Spinal cord (tissue), 9 donors: ENCODE measurements at regions not wholly inside any gene's neighbourhood (a gene's known extent, or its start where the extent isn't known, plus 50 kb on each side); places are given as distances from the start of the nearest gene placed in this dataset.

Source experiments
- DNase-seq, 6 donors: peaks; one replicate each; pipeline versions ENCODE4 v3.0.0 to v3.0.0-alpha.2; 2013 to 2015; ENCODE audit warnings: low spot score in 6 of 6, low read depth in 4 of 6
- H3K27ac ChIP-seq: one replicate; pipeline ENCODE4 v1.5.1; 2013; ENCODE audit warnings: low read depth, low read length, control low read depth
- H3K27me3 ChIP-seq: one replicate; pipeline ENCODE4 v1.6.1; 2013; ENCODE audit warnings: low read length; ENCODE audit not compliant: control insufficient read depth, insufficient read depth
- H3K36me3 ChIP-seq: one replicate; pipeline ENCODE4 v1.6.1; 2013; ENCODE audit warnings: low read length; ENCODE audit not compliant: control insufficient read depth, insufficient read depth
- H3K4me1 ChIP-seq: one replicate; pipeline ENCODE4 v1.6.1; 2013; ENCODE audit warnings: low read length; ENCODE audit not compliant: control insufficient read depth, insufficient read depth
- H3K4me3 ChIP-seq: one replicate; pipeline ENCODE4 v1.5.1; 2013; ENCODE audit warnings: low read depth, low read length, control low read depth
- H3K9me3 ChIP-seq: one replicate; pipeline ENCODE4 v1.6.1; 2013; ENCODE audit warnings: low read length; ENCODE audit not compliant: control insufficient read depth, insufficient read depth
- WGBS: methylation state at CpG from one replicate; pipeline ENCODE4 v1.1.5; 2013; ENCODE audit warnings: missing lambda C conversion rate; ENCODE audit not compliant: insufficient coverage; 5-methylcytosine and 5-hydroxymethylcytosine counted together
- donor health status: healthy.

- Histone ChIP-seq H3K27me3 (no peaks in the 10 kb centered on the region), H3K27ac (no peak overlapping the region), H3K9me3 (no peaks in the 10 kb centered on the region), H3K36me3 (no peaks in the 10 kb centered on the region), H3K4me1 (no peaks in the 10 kb centered on the region), H3K4me3 (no peak overlapping the region)
- WGBS: 54% methylated on average over 2 of the region's 2 CpGs
- no peak for DNase-seq
Observed at GRCh38 chr16:79823639-79824038, 223.1 kb upstream of the MAF start.

- DNase-seq: peak in 1 of 6 donors; percentile 11
- 84% methylated on average over 3 of the region's 3 CpGs for WGBS
- no peaks in the 10 kb centered on the region for H3K9me3 ChIP-seq
- H3K4me1 ChIP-seq: no peaks in the 10 kb centered on the region
- H3K4me3 ChIP-seq: no peak overlapping the region
- H3K27me3 ChIP-seq: no peaks in the 10 kb centered on the region
- H3K27ac ChIP-seq: no peak overlapping the region
- no peaks in the 10 kb centered on the region for H3K36me3 ChIP-seq
Observed at GRCh38 chr16:79821911-79822310, 221.4 kb upstream of the MAF start.

- Histone ChIP-seq H3K27ac (no peak overlapping the region), H3K27me3 (no peaks in the 10 kb centered on the region), H3K4me3 (no peak overlapping the region), H3K4me1 (no peaks in the 10 kb centered on the region), H3K9me3 (no peaks in the 10 kb centered on the region), H3K36me3 (no peaks in the 10 kb centered on the region)
- 63% methylated on average over 3 of the region's 4 CpGs for WGBS
- no peak for DNase-seq
Observed at GRCh38 chr16:79816081-79816497, 215.6 kb upstream of the MAF start.

- no peaks in the 10 kb centered on the region for H3K4me1 ChIP-seq
- no peak for DNase-seq
- 89% methylated on average over 2 of the region's 2 CpGs for WGBS
- H3K9me3 ChIP-seq: no peaks in the 10 kb centered on the region
- no peaks in the 10 kb centered on the region for H3K36me3 ChIP-seq
- no peaks in the 10 kb centered on the region for H3K27me3 ChIP-seq
- no peak overlapping the region for H3K4me3 ChIP-seq
- no peak overlapping the region for H3K27ac ChIP-seq
Observed at GRCh38 chr16:79815049-79815448, 214.5 kb upstream of the MAF start.

GRCh38 chr16:79814124-79814523 is 213.6 kb upstream of the MAF start:
- no peaks in the 10 kb centered on the region for H3K36me3 ChIP-seq
- H3K4me1 ChIP-seq: no peaks in the 10 kb centered on the region
- H3K27me3 ChIP-seq: no peaks in the 10 kb centered on the region
- no peak overlapping the region for H3K27ac ChIP-seq
- no peak overlapping the region for H3K4me3 ChIP-seq
- DNase-seq: no peak
- WGBS: no CpG with 5 or more reads among the region's 2 CpGs
- no peaks in the 10 kb centered on the region for H3K9me3 ChIP-seq

GRCh38 chr16:79811541-79811940 is 211.0 kb upstream of the MAF start:
- Histone ChIP-seq H3K4me1 (no peaks in the 10 kb centered on the region), H3K36me3 (no peaks in the 10 kb centered on the region), H3K27me3 (no peaks in the 10 kb centered on the region), H3K27ac (no peak overlapping the region), H3K4me3 (no peak overlapping the region), H3K9me3 (peaks cover 4% of the 10 kb centered on the region)
- no CpG with 5 or more reads among the region's 2 CpGs for WGBS
- DNase-seq: peak in 1 of 6 donors; percentile 13

GRCh38 chr16:79810449-79811189 is 210.1 kb upstream of the MAF start:
- WGBS: no CpG with 5 or more reads among the region's 6 CpGs
- Histone ChIP-seq H3K4me1 (no peaks in the 10 kb centered on the region), H3K9me3 (peaks cover 4% of the 10 kb centered on the region), H3K4me3 (no peak overlapping the region), H3K27me3 (no peaks in the 10 kb centered on the region), H3K36me3 (no peaks in the 10 kb centered on the region), H3K27ac (no peak overlapping the region)
- no peak for DNase-seq

- Histone ChIP-seq H3K27ac (no peak overlapping the region), H3K27me3 (no peaks in the 10 kb centered on the region), H3K4me3 (no peak overlapping the region), H3K36me3 (no peaks in the 10 kb centered on the region), H3K4me1 (no peaks in the 10 kb centered on the region), H3K9me3 (peaks cover 4% of the 10 kb centered on the region)
- no CpG with 5 or more reads among the region's 1 CpG for WGBS
- no peak for DNase-seq
Observed at GRCh38 chr16:79809376-79809775, 208.8 kb upstream of the MAF start.

GRCh38 chr16:79808731-79809130 is 208.2 kb upstream of the MAF start:
- H3K27me3 ChIP-seq: no peaks in the 10 kb centered on the region
- H3K4me3 ChIP-seq: no peak overlapping the region
- H3K27ac ChIP-seq: no peak overlapping the region
- H3K4me1 ChIP-seq: no peaks in the 10 kb centered on the region
- DNase-seq: no peak
- WGBS: 81% methylated on average over 2 of the region's 3 CpGs
- H3K36me3 ChIP-seq: no peaks in the 10 kb centered on the region
- H3K9me3 ChIP-seq: peaks cover 4% of the 10 kb centered on the region

GRCh38 chr16:79806757-79807156 is 206.2 kb upstream of the MAF start:
- no peaks in the 10 kb centered on the region for H3K27me3 ChIP-seq
- WGBS: no CpG with 5 or more reads among the region's 4 CpGs

More at GRCh38 chr16:79806757-79807156, 206.2 kb upstream of the MAF start:
- Histone ChIP-seq H3K9me3 (peaks cover 4% of the 10 kb centered on the region), H3K4me1 (no peaks in the 10 kb centered on the region), H3K4me3 (no peak overlapping the region), H3K36me3 (no peaks in the 10 kb centered on the region), H3K27ac (no peak overlapping the region)
- DNase-seq: no peak
